Progenitor cell of endocrine pancreas (in vitro differentiated cells): ENCODE measurements at regions not wholly inside any gene's neighbourhood (a gene's known extent, or its start where the extent isn't known, plus 50 kb on each side); places are given as distances from the start of the nearest gene placed in this dataset.
A peak's percentile ranks its signal among the peaks of the same experiment; 100 is the strongest.

Experiments used
- DNase-seq: peaks from one replicate; pipeline ENCODE4 v3.0.0; 2021; ENCODE audit warnings: low spot score; ENCODE audit not compliant: unreplicated experiment
- H3K27ac Mint-ChIP-seq: 2 replicates; pipeline ENCODE4 v1.8.0; 2021; ENCODE audit warnings: mild to moderate bottlenecking, moderate library complexity, mixed read lengths
- H3K27me3 Mint-ChIP-seq: 2 replicates; pipeline ENCODE4 v1.8.0; 2021; ENCODE audit warnings: mixed read lengths
- H3K36me3 Mint-ChIP-seq: 2 replicates; pipeline ENCODE4 v1.8.0; 2022; ENCODE audit warnings: mixed read lengths; ENCODE audit not compliant: insufficient read depth
- H3K4me1 Mint-ChIP-seq: 2 replicates; pipeline ENCODE4 v1.8.0; 2021; ENCODE audit warnings: low read depth, mixed read lengths
- H3K4me3 Mint-ChIP-seq: 2 replicates; pipeline ENCODE4 v1.8.0; 2021; ENCODE audit warnings: low read depth, mild to moderate bottlenecking, moderate library complexity, mixed read lengths
- H3K9me3 Mint-ChIP-seq: 2 replicates; pipeline ENCODE4 v1.8.0; 2021; ENCODE audit warnings: low read depth, mixed read lengths
- TF ChIP-seq, protein P1 (sequence below): fragments of 200-600 bp; sonication (generic); IDR thresholded peaks from one replicate; pipeline ENCODE4 v1.5.0; 2021; ENCODE audit warnings: antibody characterized with exemption, mild to moderate bottlenecking; ENCODE audit not compliant: unreplicated experiment

DNA sequence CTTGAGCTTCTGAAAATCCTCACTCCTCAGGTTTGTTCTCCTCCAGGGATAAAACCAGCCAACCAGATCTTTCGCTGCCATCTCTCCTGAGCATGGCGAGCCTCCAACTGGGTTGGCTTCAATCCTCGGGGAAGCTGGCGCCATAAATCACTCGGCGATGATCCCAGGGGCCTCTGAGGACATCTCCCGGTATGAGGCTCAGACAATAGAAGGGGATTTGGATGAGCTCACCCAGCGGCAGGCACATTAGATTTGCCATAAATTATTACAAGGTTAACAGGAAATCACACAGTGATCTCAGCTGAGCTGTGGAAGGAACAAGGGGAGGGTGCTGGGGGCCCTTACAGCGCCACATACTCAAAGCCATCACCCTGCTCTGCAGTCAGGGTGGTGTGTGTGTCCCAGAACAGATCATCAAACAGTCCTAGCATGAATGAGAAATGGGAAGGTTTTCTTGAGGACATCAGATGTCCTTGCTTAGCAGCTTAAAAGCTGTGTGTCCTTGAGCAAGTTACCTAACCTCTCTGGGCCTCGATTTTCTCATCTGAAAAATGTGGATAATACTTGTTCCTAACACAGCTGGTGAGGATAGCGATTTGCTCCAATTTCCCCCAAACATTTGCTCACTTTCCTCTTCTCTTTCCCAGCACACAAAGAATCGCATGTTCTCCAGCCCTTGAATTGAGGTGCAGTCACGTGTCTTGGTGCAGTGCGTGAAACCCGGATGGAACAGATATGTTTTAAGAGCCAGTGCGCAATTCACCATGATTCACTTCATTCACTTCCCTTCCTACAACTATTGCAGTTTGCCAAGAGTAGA lies 142.8 kb downstream of the SCARB1 start:
- no peak for DNase-seq
- Mint-ChIP-seq H3K4me1 (peaks cover under 1% of the 10 kb centered on the region), H3K27ac (no peak overlapping the region), H3K4me3 (no peak overlapping the region), H3K36me3 (no peaks in the 10 kb centered on the region), H3K27me3 (peaks cover 15% of the 10 kb centered on the region), H3K9me3 (no peaks in the 10 kb centered on the region)
- TF ChIP-seq, protein P1, sequence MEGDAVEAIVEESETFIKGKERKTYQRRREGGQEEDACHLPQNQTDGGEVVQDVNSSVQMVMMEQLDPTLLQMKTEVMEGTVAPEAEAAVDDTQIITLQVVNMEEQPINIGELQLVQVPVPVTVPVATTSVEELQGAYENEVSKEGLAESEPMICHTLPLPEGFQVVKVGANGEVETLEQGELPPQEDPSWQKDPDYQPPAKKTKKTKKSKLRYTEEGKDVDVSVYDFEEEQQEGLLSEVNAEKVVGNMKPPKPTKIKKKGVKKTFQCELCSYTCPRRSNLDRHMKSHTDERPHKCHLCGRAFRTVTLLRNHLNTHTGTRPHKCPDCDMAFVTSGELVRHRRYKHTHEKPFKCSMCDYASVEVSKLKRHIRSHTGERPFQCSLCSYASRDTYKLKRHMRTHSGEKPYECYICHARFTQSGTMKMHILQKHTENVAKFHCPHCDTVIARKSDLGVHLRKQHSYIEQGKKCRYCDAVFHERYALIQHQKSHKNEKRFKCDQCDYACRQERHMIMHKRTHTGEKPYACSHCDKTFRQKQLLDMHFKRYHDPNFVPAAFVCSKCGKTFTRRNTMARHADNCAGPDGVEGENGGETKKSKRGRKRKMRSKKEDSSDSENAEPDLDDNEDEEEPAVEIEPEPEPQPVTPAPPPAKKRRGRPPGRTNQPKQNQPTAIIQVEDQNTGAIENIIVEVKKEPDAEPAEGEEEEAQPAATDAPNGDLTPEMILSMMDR, result no peak

DNA sequence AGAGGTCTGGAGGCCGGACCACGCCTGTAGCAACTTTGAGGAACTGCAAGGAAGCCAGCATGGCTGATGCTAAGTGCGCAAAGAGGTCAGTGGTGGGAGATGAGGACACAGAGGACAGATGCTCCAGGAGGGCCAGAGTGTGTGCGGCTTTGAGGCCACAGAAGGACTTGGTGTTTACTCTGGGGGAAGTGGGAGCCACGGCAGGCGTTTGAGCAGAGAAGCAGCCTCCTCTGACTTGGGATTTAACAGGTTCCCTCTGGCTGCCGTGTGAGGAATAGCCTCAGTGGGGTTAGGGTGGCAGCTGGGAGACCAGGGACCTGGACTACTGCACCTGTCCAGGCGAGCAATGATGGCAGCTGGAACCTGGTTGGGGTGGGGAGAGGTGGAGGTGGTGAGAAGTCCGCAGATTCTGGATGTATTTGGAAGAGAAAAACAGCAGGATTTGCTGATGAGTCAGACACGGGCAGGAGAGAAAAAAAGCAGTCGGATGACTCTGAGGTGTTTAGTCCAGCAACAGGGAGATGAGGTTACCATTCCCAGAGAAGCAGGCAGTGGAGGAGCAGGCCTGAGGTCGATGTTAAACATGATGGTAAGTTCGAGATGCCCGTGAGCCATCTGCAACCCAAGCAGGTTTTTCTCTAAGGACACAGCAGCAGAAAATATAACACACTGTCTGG lies 143.5 kb downstream of the SCARB1 start:
- Mint-ChIP-seq H3K4me1 (peaks cover 7% of the 10 kb centered on the region), H3K27me3 (peaks cover 15% of the 10 kb centered on the region), H3K9me3 (no peaks in the 10 kb centered on the region), H3K27ac (peak overlapping the region; percentile 61), H3K4me3 (no peak overlapping the region), H3K36me3 (no peaks in the 10 kb centered on the region)
- DNase-seq, result no peak
- TF ChIP-seq, protein P1, result no peak

DNA sequence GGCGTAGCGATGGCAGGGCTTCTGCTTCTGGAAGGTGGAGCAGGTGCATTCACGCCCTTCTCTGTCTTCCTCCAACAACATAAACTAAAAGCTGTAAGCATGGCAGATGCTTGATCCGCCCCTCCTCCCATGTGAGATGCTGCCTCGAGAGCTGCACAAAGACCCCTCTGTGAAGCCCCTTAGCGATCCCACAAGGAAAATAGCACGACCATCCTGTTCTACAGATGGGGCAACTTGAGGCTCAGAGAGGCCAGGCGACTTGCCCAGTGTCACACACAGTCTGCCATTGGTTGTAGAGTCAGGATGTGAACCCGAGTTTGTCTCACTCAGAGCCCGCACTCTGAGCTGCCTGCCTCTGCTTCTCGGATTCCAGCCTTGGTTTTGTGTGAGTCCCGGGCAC lies 144.4 kb downstream of the SCARB1 start:
- H3K36me3 Mint-ChIP-seq, result no peaks in the 10 kb centered on the region
- TF ChIP-seq, protein P1, result no peak
- no peaks in the 10 kb centered on the region for H3K9me3 Mint-ChIP-seq
- no peak overlapping the region for H3K4me3 Mint-ChIP-seq
- H3K27ac Mint-ChIP-seq, result no peak overlapping the region
- H3K27me3 Mint-ChIP-seq, result peaks cover 15% of the 10 kb centered on the region
- peaks cover 8% of the 10 kb centered on the region for H3K4me1 Mint-ChIP-seq
- no peak for DNase-seq

DNA sequence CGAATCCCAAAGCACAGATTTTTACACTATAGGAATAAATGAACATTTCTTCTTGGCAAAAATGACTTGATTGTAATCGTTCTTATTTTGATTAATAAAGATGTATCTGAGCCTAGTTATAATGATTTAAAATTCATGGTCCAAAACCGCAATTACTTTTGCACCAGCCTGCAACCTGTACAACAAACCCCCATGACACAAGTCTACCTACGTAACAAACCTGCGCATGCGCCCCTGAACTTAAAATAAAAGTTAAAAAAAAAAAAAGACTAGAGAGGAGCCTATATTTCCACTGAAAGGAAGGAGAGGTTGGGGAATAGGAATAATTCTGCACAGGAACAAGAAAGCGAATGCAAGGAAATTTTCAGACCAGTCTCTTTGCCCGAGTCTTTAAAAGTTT lies 145.2 kb downstream of the SCARB1 start:
- Mint-ChIP-seq H3K9me3 (no peaks in the 10 kb centered on the region), H3K4me1 (peaks cover 11% of the 10 kb centered on the region), H3K27ac (no peak overlapping the region), H3K36me3 (no peaks in the 10 kb centered on the region), H3K4me3 (no peak overlapping the region), H3K27me3 (peaks cover 19% of the 10 kb centered on the region)
- DNase-seq, result no peak
- TF ChIP-seq, protein P1, result no peak

DNA sequence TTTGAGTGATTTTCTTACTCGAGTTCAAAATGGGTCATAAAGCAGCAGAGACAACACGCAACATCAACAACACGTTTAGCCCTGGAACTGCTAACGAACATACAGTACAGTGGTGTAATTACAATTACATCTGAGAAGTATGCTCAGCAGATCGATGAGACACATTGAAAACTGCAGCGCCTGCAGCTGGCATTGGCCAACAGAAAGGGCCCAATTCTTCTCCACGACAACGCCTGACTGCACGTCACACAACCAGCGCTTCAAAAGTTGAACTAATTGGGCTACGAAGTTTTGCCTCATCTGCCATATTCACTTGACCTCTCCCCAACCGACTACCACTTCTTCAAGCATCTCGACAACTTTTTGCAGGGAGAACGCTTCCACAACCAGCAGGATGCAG lies 145.6 kb downstream of the SCARB1 start:
- DNase-seq, result no peak
- TF ChIP-seq, protein P1, result no peak
- Mint-ChIP-seq H3K4me3 (no peak overlapping the region), H3K27me3 (peaks cover 19% of the 10 kb centered on the region), H3K9me3 (no peaks in the 10 kb centered on the region), H3K36me3 (no peaks in the 10 kb centered on the region), H3K4me1 (peaks cover 13% of the 10 kb centered on the region), H3K27ac (no peak overlapping the region)
